Fibroblast of skin of abdomen (primary cell): ENCODE measurements at regions not wholly inside any gene's neighbourhood (a gene's known extent, or its start where the extent isn't known, plus 50 kb on each side); places are given as distances from the start of the nearest gene placed in this dataset.

ENCODE experiments used
- DNase-seq: peaks from one replicate; pipeline ENCODE4 v3.0.0-alpha.2; 2013

GRCh38 chrX:45740291-45740690, 539.6 kb upstream of the DIPK2B start:
- no peak for DNase-seq

- DNase-seq, result no peak
Observed at GRCh38 chrX:45735571-45735970, 534.9 kb upstream of the DIPK2B start.

- no peak for DNase-seq
Observed at GRCh38 chrX:45731448-45731847, 530.8 kb upstream of the DIPK2B start.

GRCh38 chrX:45727761-45728160, 527.1 kb upstream of the DIPK2B start:
- DNase-seq, result no peak

GRCh38 chrX:45722471-45722870, 521.8 kb upstream of the DIPK2B start:
- peak; percentile 84 for DNase-seq

- DNase-seq, result no peak
Observed at GRCh38 chrX:45719751-45720501, 519.2 kb upstream of the DIPK2B start.

GRCh38 chrX:45718676-45719075, 518.0 kb upstream of the DIPK2B start:
- DNase-seq, result no peak

- no peak for DNase-seq
Observed at GRCh38 chrX:45716750-45717149, 516.1 kb upstream of the DIPK2B start.

- DNase-seq, result peak; percentile 71
Observed at GRCh38 chrX:45715748-45716147, 515.1 kb upstream of the DIPK2B start.

- peak; percentile 62 for DNase-seq
Observed at GRCh38 chrX:45714866-45715265, 514.2 kb upstream of the DIPK2B start.

- peak; percentile 66 for DNase-seq
Observed at GRCh38 chrX:45712067-45712466, 511.4 kb upstream of the DIPK2B start.

GRCh38 chrX:45711231-45711630, 510.6 kb upstream of the DIPK2B start:
- peak; percentile 83 for DNase-seq

- peak; percentile 98 for DNase-seq
Observed at GRCh38 chrX:45710081-45710801, 509.6 kb upstream of the DIPK2B start.

- peak; percentile 47 for DNase-seq
Observed at GRCh38 chrX:45709381-45709780, 508.7 kb upstream of the DIPK2B start.

- peak; percentile 79 for DNase-seq
Observed at GRCh38 chrX:45699158-45699557, 498.5 kb upstream of the DIPK2B start.

GRCh38 chrX:45697591-45697990, 496.9 kb upstream of the DIPK2B start:
- DNase-seq, result peak; percentile 88

GRCh38 chrX:45696736-45697135, 496.1 kb upstream of the DIPK2B start:
- DNase-seq, result no peak

- no peak for DNase-seq
Observed at GRCh38 chrX:45689971-45690370, 489.3 kb upstream of the DIPK2B start.

GRCh38 chrX:45683914-45684313, 483.2 kb upstream of the DIPK2B start:
- no peak for DNase-seq

- DNase-seq, result no peak
Observed at GRCh38 chrX:45681891-45682290, 481.2 kb upstream of the DIPK2B start.

GRCh38 chrX:45669715-45670340, 469.2 kb upstream of the DIPK2B start:
- peak; percentile 74 for DNase-seq

GRCh38 chrX:45668686-45669443, 468.2 kb upstream of the DIPK2B start:
- peak; percentile 97 for DNase-seq

GRCh38 chrX:45667666-45668065, 467.0 kb upstream of the DIPK2B start:
- peak; percentile 47 for DNase-seq
